ENCODE measurements at regions not wholly inside any gene's neighbourhood (a gene's known extent, or its start where the extent isn't known, plus 50 kb on each side); places are given as distances from the start of the nearest gene placed in this dataset.

DNA sequence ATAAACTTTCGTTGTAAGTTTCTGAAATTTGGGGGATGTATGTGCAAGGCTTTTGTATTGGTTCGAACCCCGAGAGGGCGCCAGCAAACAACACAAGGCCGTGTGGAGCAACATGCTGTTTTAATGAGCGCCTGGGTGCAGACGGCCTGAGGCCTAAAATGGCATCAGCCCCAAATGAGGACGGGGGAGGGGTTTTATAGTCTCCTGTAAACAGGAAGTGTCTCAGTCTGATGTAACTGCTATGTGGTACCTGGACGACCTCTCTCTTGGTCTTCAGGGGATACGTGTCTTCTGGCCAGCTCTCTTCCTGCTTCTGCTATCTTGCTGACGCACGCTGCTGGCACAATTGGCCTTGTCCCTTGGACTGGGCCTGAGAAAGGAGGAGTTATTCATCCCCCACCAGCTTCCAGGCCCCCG, 1348.0 kb downstream of the ADGRL3 start:
- FAIRE-seq (no peak), DNase-seq (ENCODE audit: low spot score) (peak; percentile 2), ATAC-seq (peak; percentile 35; the same call in 1 of the 3 replicates)
- Histone ChIP-seq H3K4me2 (ENCODE audit: low read depth, low read length) (no peak overlapping the region; the same call in 1 of the 2 replicates), H3K27me3 (ENCODE audit: control insufficient read depth in 1 of 2, insufficient read depth in 2 of 2, low read length in 2 of 2) (no peaks in the 10 kb centered on the region), H3K9ac (ENCODE audit: insufficient read depth, low read depth, low read length) (no peak overlapping the region), H3K4me3 (replicated peaks in 1 of 3; ENCODE audit: insufficient read depth in 1 of 3, low read depth in 2 of 3, low read length in 3 of 3) (no peak overlapping the region), H4K20me1 (ENCODE audit: insufficient read depth, low read length) (no peaks in the 10 kb centered on the region), H3K27ac (ENCODE audit: extremely low read length, insufficient read depth, low read length) (no peak overlapping the region), H3K4me1 (ENCODE audit: insufficient read depth, low read length) (no peaks in the 10 kb centered on the region), H3K79me2 (ENCODE audit: insufficient read depth, low read length) (no peaks in the 10 kb centered on the region), H2AFZ (ENCODE audit: low read length) (no peak overlapping the region), H3K9me3 (ENCODE audit: low read length) (no peaks in the 10 kb centered on the region), H3K36me3 (replicated peaks in 1 of 2; ENCODE audit: control insufficient read depth in 1 of 2, insufficient read depth in 2 of 2, low read length in 2 of 2) (no peaks in the 10 kb centered on the region)
- in situ Hi-C loops (cut with HindIII; ENCODE audit: extremely low pct_ligation_motif_present, low pct_unique_long_range_greater_than_20kb) (no loop called here), intact Hi-C loops (cut with micrococcal nuclease; ENCODE audit: unreplicated experiment) (no loop called here)
- POLR2A ChIA-PET, result no interaction called here
- 21% methylated on average over 9 of the region's 13 CpGs for WGBS (ENCODE audit: low lambda C conversion rate)
- CTCF ChIA-PET (ENCODE audit: low intra/inter-chr PET ratio, low total read pairs), result no interaction called here
- BruUV-seq (replicated peaks), result no TSS peak
- TF ChIP-seq GABPA (IDR thresholded peaks at IDR 0.05; ENCODE audit: low read depth, low read length) (no peak), GABPA (CRISPR knock-in tag; IDR thresholded peaks at IDR 0.05; ENCODE audit: low read depth) (peak; percentile 64), ARID5B (CRISPR knock-in tag; IDR thresholded peaks at IDR 0.05) (0 out of 2 replicates have a peak, but pooled peaks have one; percentile 9), ELF3 (CRISPR knock-in tag; IDR thresholded peaks at IDR 0.05) (0 out of 2 replicates have a peak, but pooled peaks have one; percentile 16), CTCF (CRISPR knock-in tag; IDR thresholded peaks at IDR 0.05) (peak; percentile 9; the same call in 1 of the 2 replicates), HOXD1 (CRISPR knock-in tag; IDR thresholded peaks at IDR 0.05) (no peak), GABPB1 (CRISPR knock-in tag; IDR thresholded peaks at IDR 0.05) (peak; percentile 36; the same call in 1 of the 2 replicates), MED13 (CRISPR knock-in tag; IDR thresholded peaks at IDR 0.05) (no peak), PREB (CRISPR knock-in tag; IDR thresholded peaks at IDR 0.05) (no peak)

All from HepG2 (cell line).